ENCODE measurements at regions not wholly inside any gene's neighbourhood (a gene's known extent, or its start where the extent isn't known, plus 50 kb on each side); places are given as distances from the start of the nearest gene placed in this dataset.
"Not testable (repeated sequence)": the region's sequence is repeated elsewhere in the genome, so short reads cannot be mapped to it uniquely, and the experiment has no call there.

DNA sequence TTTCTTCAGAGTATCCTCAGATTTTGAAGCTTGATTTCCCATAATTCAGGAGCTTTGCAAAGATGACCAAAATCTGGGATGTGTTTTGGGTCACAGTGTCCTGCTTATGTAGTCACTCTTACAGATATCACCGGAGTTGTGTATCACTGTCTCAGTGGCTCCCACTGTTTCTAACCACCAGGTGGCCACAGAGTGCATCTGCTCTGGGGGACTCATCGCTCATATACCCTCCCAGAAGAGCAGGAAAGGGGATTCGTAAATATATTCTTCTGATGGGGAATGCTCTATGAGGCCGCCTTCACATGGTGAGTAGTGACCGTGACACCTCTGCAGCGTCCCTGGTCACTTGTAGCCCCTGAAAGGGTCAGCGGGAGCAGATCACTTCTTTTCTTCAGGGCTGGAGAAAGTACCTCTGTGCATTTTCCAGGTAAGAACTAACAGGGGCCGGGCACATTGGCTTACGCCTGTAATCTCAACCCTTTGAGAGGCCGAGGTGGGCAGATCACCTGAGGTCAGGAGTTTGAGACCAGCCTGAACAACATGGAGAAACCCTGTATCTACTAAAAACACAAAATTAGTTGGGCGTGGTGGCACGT is 249.4 kb upstream of the NOTCH2NLA start:
- TF ChIP-seq, protein P1, sequence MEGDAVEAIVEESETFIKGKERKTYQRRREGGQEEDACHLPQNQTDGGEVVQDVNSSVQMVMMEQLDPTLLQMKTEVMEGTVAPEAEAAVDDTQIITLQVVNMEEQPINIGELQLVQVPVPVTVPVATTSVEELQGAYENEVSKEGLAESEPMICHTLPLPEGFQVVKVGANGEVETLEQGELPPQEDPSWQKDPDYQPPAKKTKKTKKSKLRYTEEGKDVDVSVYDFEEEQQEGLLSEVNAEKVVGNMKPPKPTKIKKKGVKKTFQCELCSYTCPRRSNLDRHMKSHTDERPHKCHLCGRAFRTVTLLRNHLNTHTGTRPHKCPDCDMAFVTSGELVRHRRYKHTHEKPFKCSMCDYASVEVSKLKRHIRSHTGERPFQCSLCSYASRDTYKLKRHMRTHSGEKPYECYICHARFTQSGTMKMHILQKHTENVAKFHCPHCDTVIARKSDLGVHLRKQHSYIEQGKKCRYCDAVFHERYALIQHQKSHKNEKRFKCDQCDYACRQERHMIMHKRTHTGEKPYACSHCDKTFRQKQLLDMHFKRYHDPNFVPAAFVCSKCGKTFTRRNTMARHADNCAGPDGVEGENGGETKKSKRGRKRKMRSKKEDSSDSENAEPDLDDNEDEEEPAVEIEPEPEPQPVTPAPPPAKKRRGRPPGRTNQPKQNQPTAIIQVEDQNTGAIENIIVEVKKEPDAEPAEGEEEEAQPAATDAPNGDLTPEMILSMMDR (IDR thresholded peaks at IDR 0.05): peak; percentile 35 to 63 (median 57)
- not testable (repeated sequence) for TF ChIP-seq POLR2A (IDR thresholded peaks at IDR 0.05)
